ENCODE measurements at regions not wholly inside any gene's neighbourhood (a gene's known extent, or its start where the extent isn't known, plus 50 kb on each side); places are given as distances from the start of the nearest gene placed in this dataset.

- TF ChIP-seq EZH2 (IDR thresholded peaks at IDR 0.05; ENCODE audit: borderline replicate concordance, low read depth, low read length, severe bottlenecking): no peak
- TF ChIP-seq CTCF (IDR thresholded peaks at IDR 0.05; ENCODE audit: borderline replicate concordance, extremely low read depth, low read length, poor library complexity, severe bottlenecking): no peak
Measured at GRCh38 chr11:25211635-25212254, 714.9 kb downstream of the LUZP2 start.

Measured in DND-41 (cell line).